Islet of Langerhans (tissue), 1 donor: ENCODE measurements at regions not wholly inside any gene's neighbourhood (a gene's known extent, or its start where the extent isn't known, plus 50 kb on each side); places are given as distances from the start of the nearest gene placed in this dataset.

Source experiments
- FAIRE-seq: peaks from one replicate; lab custom pipeline; 2011; peaks lifted over from hg19 to GRCh38; lab: Jason Lieb, UNC

GRCh38 chrX:11953615-11954014 is 184.7 kb upstream of the FRMPD4 start:
- FAIRE-seq = no peak

GRCh38 chrX:11954176-11954575 is 184.1 kb upstream of the FRMPD4 start:
- peak; percentile 77 for FAIRE-seq

GRCh38 chrX:11960031-11960430 is 178.2 kb upstream of the FRMPD4 start:
- FAIRE-seq = no peak

- FAIRE-seq = no peak
Measured at GRCh38 chrX:11965436-11965835, 172.8 kb upstream of the FRMPD4 start.

- FAIRE-seq = no peak
Measured at GRCh38 chrX:11967986-11968869, 170.0 kb upstream of the FRMPD4 start.

- FAIRE-seq = no peak
Measured at GRCh38 chrX:11968991-11969390, 169.3 kb upstream of the FRMPD4 start.

GRCh38 chrX:11970578-11971359 is 167.5 kb upstream of the FRMPD4 start:
- FAIRE-seq = no peak

- no peak for FAIRE-seq
Measured at GRCh38 chrX:11976663-11977062, 161.6 kb upstream of the FRMPD4 start.

GRCh38 chrX:11992271-11992670 is 146.0 kb upstream of the FRMPD4 start:
- FAIRE-seq = no peak

GRCh38 chrX:11995146-11995545 is 143.1 kb upstream of the FRMPD4 start:
- FAIRE-seq = no peak

- FAIRE-seq = no peak
Measured at GRCh38 chrX:11996810-11997209, 141.5 kb upstream of the FRMPD4 start.

- no peak for FAIRE-seq
Measured at GRCh38 chrX:11998944-11999343, 139.3 kb upstream of the FRMPD4 start.

GRCh38 chrX:12002876-12003275 is 135.4 kb upstream of the FRMPD4 start:
- no peak for FAIRE-seq

- FAIRE-seq = no peak
Measured at GRCh38 chrX:12007881-12008280, 130.4 kb upstream of the FRMPD4 start.

- no peak for FAIRE-seq
Measured at GRCh38 chrX:12010436-12010835, 127.8 kb upstream of the FRMPD4 start.

- FAIRE-seq = no peak
Measured at GRCh38 chrX:12011075-12011474, 127.2 kb upstream of the FRMPD4 start.

GRCh38 chrX:12013211-12013618 is 125.1 kb upstream of the FRMPD4 start:
- FAIRE-seq = no peak

- no peak for FAIRE-seq
Measured at GRCh38 chrX:12021698-12022097, 116.6 kb upstream of the FRMPD4 start.

- FAIRE-seq = no peak
Measured at GRCh38 chrX:12026481-12026880, 111.8 kb upstream of the FRMPD4 start.

GRCh38 chrX:12032082-12032481 is 106.2 kb upstream of the FRMPD4 start:
- no peak for FAIRE-seq

GRCh38 chrX:12034741-12035140 is 103.5 kb upstream of the FRMPD4 start:
- FAIRE-seq = no peak

GRCh38 chrX:12042615-12043014 is 95.7 kb upstream of the FRMPD4 start:
- FAIRE-seq = no peak

GRCh38 chrX:12052109-12052508 is 86.2 kb upstream of the FRMPD4 start:
- no peak for FAIRE-seq

GRCh38 chrX:12058087-12058486 is 80.2 kb upstream of the FRMPD4 start:
- FAIRE-seq = no peak
